Naive thymus-derived CD4-positive, alpha-beta T cell (primary cell): ENCODE measurements at regions not wholly inside any gene's neighbourhood (a gene's known extent, or its start where the extent isn't known, plus 50 kb on each side); places are given as distances from the start of the nearest gene placed in this dataset.
A peak's percentile ranks its signal among the peaks of the same experiment; 100 is the strongest.

Experiments used
- ATAC-seq: fragments of 150-1000 bp; cut with Tn5 transposase; 2 replicates; pipeline ENCODE4 v1.10.0; 2021; ENCODE audit warnings: mild to moderate bottlenecking, moderate library complexity
- CTCF ChIA-PET: fragments of 350-600 bp; sonication (Branson Sonifier 250); formaldehyde crosslinking; loops from one replicate; lab custom pipeline; 2021; ENCODE audit warnings: antibody characterized with exemption; lab: Charles Lee
- POLR2A ChIA-PET: fragments of 350-600 bp; sonication (Branson Sonifier 250); formaldehyde crosslinking; loops from one replicate; lab custom pipeline; 2021; ENCODE audit warnings: antibody characterized with exemption, inconsistent platforms; lab: Charles Lee
- DNase-seq, 9 donors: peaks; one replicate each; pipeline versions ENCODE4 v3.0.0 to v3.0.0-alpha.2; 2020 to 2022; ENCODE audit warnings: mixed read lengths in 1 of 9
- H3K27ac ChIP-seq: one replicate; pipeline ENCODE4 v1.7.0; 2013; ENCODE audit warnings: mild to moderate bottlenecking, low read depth, low read length, moderate library complexity
- H3K27me3 ChIP-seq, 2 donors: one replicate each; pipeline ENCODE4 v1.7.0; 2013; ENCODE audit warnings: low read length in 2 of 2, mild to moderate bottlenecking in 2 of 2, moderate library complexity in 2 of 2; ENCODE audit not compliant: control insufficient read depth in 2 of 2, insufficient read depth in 2 of 2
- H3K36me3 ChIP-seq, 3 experiments: 1 replicate in 2 of 3; 2 replicates in 1 of 3; pipeline ENCODE4 v1.7.0; 2013; ENCODE audit warnings: low read length in 3 of 3, mild to moderate bottlenecking in 3 of 3, moderate library complexity in 1 of 3; ENCODE audit not compliant: insufficient read depth in 3 of 3, control insufficient read depth in 2 of 3
- H3K4me1 ChIP-seq, 2 donors: one replicate each; pipeline ENCODE4 v1.7.0; 2013; ENCODE audit warnings: low read length in 2 of 2, mild to moderate bottlenecking in 2 of 2, moderate library complexity in 1 of 2; ENCODE audit not compliant: control insufficient read depth in 2 of 2, insufficient read depth in 2 of 2
- H3K4me3 ChIP-seq: 2 replicates; pipeline ENCODE4 v1.7.0; 2013; ENCODE audit warnings: mild to moderate bottlenecking, low read length
- H3K9me3 ChIP-seq, 3 experiments: 1 replicate in 2 of 3; 2 replicates in 1 of 3; pipeline ENCODE4 v1.7.0; 2013; ENCODE audit warnings: low read length in 3 of 3; ENCODE audit not compliant: control insufficient read depth in 2 of 3
- H3K27ac Mint-ChIP-seq, 9 donors: one replicate each; pipeline ENCODE4 v1.8.0; 2020 to 2022; ENCODE audit warnings: mixed read lengths in 9 of 9, mild to moderate bottlenecking in 8 of 9, moderate library complexity in 5 of 9, inconsistent platforms in 2 of 9
- H3K27me3 Mint-ChIP-seq, 5 donors: one replicate each; pipeline ENCODE4 v1.8.0; 2021 to 2022; ENCODE audit warnings: mixed read lengths in 5 of 5, mild to moderate bottlenecking in 1 of 5
- H3K36me3 Mint-ChIP-seq, 5 donors: one replicate each; pipeline ENCODE4 v1.8.0; 2020 to 2022; ENCODE audit warnings: mixed read lengths in 5 of 5, mild to moderate bottlenecking in 3 of 5, inconsistent platforms in 1 of 5
- H3K4me1 Mint-ChIP-seq, 7 donors: one replicate each; pipeline ENCODE4 v1.8.0; 2020 to 2022; ENCODE audit warnings: mixed read lengths in 7 of 7, mild to moderate bottlenecking in 3 of 7, inconsistent platforms in 1 of 7
- H3K4me3 Mint-ChIP-seq, 10 donors: one replicate each; pipeline ENCODE4 v1.8.0; 2020 to 2022; ENCODE audit warnings: mild to moderate bottlenecking in 10 of 10, mixed read lengths in 10 of 10, moderate library complexity in 6 of 10, inconsistent platforms in 2 of 10
- H3K9me3 Mint-ChIP-seq, 11 donors: one replicate each; pipeline ENCODE4 v1.8.0; 2020 to 2022; ENCODE audit warnings: mixed read lengths in 11 of 11, mild to moderate bottlenecking in 4 of 11, inconsistent platforms in 1 of 11, moderate library complexity in 1 of 11
- intact Hi-C, 2 donors: fragments of 100-400 bp; cut with micrococcal nuclease; formaldehyde crosslinking; loops; one replicate each; pipeline ENCODE4 v1.15.1; 2023

DNA sequence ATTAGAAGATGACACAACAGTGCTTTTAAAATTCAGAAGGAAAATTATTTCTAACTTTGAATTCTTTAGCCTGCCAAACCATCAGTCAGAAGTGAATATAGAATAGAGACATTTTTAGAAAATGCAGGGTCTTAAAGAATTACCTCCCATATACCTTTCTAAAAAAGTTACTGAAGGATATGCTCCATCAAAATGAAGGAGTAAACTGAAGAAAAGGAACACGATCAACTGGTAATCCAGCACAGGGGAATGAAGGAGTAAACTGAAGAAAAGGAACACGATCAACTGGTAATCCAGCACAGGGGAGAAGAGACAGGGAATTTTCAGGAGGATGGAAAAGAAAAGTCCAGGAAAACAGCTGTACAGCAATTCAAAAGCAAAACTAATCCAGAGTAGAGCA is 75.4 kb upstream of the LDLRAD3 start:
- no peaks in the 10 kb centered on the region for H3K4me1 ChIP-seq
- POLR2A ChIA-PET: no interaction called here
- intact Hi-C loops: no loop called here

DNA sequence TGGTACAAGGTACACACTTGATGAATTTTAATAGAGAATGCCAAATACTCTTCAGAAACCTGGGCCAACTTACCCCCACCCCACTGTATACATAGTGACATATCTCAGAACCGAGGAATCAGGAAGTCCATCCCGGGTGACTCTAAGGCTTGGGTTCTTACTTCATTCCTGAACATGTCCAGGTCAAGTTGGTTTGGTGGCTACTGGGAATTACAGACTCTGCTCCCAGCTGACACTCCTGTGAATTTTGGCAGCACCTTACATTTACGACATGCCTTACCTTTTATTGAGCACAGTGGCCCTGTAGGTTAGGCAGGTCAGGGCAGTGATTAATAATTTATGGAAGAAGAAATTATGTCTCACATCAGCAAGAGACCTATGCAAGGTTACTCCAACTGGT is 70.1 kb upstream of the LDLRAD3 start:
- peaks cover 0 to 8% (median 0%) of the 10 kb centered on the region in 3 experiments for H3K9me3 ChIP-seq
- no peak overlapping the region for H3K4me3 ChIP-seq
- H3K27ac Mint-ChIP-seq: no peak overlapping the region
- no peaks in the 10 kb centered on the region for H3K27me3 ChIP-seq
- peaks cover 0 to under 1% (median 0%) of the 10 kb centered on the region in 5 donors for H3K36me3 Mint-ChIP-seq
- no peaks in the 10 kb centered on the region for H3K4me1 ChIP-seq
- H3K36me3 ChIP-seq: no peaks in the 10 kb centered on the region
- POLR2A ChIA-PET: no interaction called here
- intact Hi-C loops: no loop called here
- H3K4me1 Mint-ChIP-seq: no peaks in the 10 kb centered on the region
- CTCF ChIA-PET: no interaction called here
- H3K4me3 Mint-ChIP-seq: no peak overlapping the region
- H3K27ac ChIP-seq: no peak overlapping the region
- peaks cover 0 to 22% (median 7%) of the 10 kb centered on the region in 11 donors for H3K9me3 Mint-ChIP-seq
- no peak for DNase-seq
- peaks cover 2 to 21% (median 17%) of the 10 kb centered on the region in 5 donors for H3K27me3 Mint-ChIP-seq
- ATAC-seq: no peak

More for the DNA sequence above, 75.4 kb upstream of the LDLRAD3 start:
- Histone ChIP-seq H3K4me3 (no peak overlapping the region), H3K36me3 (no peaks in the 10 kb centered on the region), H3K27ac (no peak overlapping the region), H3K9me3 (peaks cover 0 to 15% (median 0%) of the 10 kb centered on the region in 3 experiments), H3K27me3 (no peaks in the 10 kb centered on the region)
- ATAC-seq: no peak
- Mint-ChIP-seq H3K27ac (no peak overlapping the region), H3K27me3 (peaks cover 0 to 12% (median 5%) of the 10 kb centered on the region in 5 donors), H3K9me3 (peaks cover 9 to 49% (median 22%) of the 10 kb centered on the region in 11 donors), H3K4me1 (peaks cover 0 to 1% (median 0%) of the 10 kb centered on the region in 7 donors), H3K36me3 (peaks cover 0 to 14% (median 0%) of the 10 kb centered on the region in 5 donors), H3K4me3 (no peak overlapping the region)
- CTCF ChIA-PET: no interaction called here
- no peak for DNase-seq

DNA sequence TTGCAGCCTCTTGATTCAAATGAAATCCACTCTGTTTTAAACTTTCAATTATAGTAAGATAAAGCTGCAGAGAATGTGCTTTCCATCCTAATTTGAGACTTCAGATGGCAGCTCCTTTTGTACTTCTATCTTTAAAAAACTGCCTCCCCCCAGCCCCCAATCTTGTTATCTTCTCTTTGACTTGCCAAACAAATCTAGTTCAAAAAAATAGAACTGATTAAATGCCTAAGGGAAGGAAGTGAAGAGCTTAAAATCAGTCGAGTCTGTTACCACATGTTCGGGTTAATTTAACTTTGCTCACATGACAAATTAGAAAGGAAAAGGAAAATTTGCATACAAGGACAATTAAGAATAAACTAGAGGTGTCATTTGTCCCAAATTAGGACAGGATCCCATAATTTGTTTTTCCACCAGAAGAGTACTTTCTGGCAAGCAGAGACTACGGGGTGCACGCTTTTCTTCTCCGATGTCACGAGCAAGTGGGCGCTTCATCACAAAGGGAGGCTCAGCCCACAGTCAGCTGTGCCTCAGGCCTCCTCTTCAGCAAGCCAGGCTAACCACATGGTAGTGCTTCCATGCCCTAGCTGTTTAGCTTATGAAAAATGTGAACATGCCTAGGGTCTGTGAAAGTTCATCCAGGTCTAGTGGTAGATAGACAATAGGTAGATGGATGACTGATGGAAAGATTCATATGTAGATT is 69.0 kb upstream of the LDLRAD3 start:
- ChIA-PET CTCF (no interaction called here), POLR2A (no interaction called here)
- no peak overlapping the region for H3K27ac ChIP-seq
- Mint-ChIP-seq H3K36me3 (no peaks in the 10 kb centered on the region), H3K4me3 (no peak overlapping the region), H3K27me3 (peaks cover 3 to 24% (median 19%) of the 10 kb centered on the region in 5 donors), H3K9me3 (peaks cover 0 to 11% (median 2%) of the 10 kb centered on the region in 11 donors), H3K27ac (no peak overlapping the region), H3K4me1 (no peaks in the 10 kb centered on the region)
- H3K9me3 ChIP-seq: no peaks in the 10 kb centered on the region
- H3K27me3 ChIP-seq: no peaks in the 10 kb centered on the region
- DNase-seq (no peak), ATAC-seq (no peak)
- no peaks in the 10 kb centered on the region for H3K4me1 ChIP-seq
- intact Hi-C loops: no loop called here
- H3K4me3 ChIP-seq: no peak overlapping the region
- no peaks in the 10 kb centered on the region for H3K36me3 ChIP-seq

DNA sequence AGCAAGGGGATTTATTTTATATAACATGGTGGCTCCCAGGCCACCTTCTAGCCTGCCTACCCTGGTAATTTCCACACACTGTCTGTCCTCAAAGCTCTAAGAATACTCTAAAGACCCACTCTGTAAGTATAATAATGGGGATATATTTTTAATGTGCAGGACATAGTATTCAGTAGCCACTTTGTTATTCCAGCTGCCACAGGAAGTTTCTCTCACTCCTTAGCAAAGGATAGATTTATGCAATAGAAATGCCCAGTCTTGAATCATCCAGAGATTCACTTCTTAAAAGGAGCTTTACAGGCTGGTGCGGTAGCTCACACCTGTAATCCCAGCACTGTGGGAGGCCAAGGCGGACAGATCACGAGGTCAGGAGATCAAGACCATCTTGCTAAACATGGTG is 68.4 kb upstream of the LDLRAD3 start:
- H3K9me3 ChIP-seq: no peaks in the 10 kb centered on the region
- Mint-ChIP-seq H3K4me3 (no peak overlapping the region), H3K36me3 (no peaks in the 10 kb centered on the region), H3K27me3 (peaks cover 3 to 30% (median 19%) of the 10 kb centered on the region in 5 donors), H3K27ac (no peak overlapping the region), H3K9me3 (peaks cover 0 to 10% (median 2%) of the 10 kb centered on the region in 11 donors), H3K4me1 (no peaks in the 10 kb centered on the region)
- intact Hi-C loops: no loop called here
- H3K4me3 ChIP-seq: no peak overlapping the region
- DNase-seq: no peak
- no peaks in the 10 kb centered on the region for H3K4me1 ChIP-seq
- ChIA-PET POLR2A (no interaction called here), CTCF (no interaction called here)
- H3K36me3 ChIP-seq: no peaks in the 10 kb centered on the region
- no peaks in the 10 kb centered on the region for H3K27me3 ChIP-seq
- ATAC-seq: no peak
- H3K27ac ChIP-seq: no peak overlapping the region

DNA sequence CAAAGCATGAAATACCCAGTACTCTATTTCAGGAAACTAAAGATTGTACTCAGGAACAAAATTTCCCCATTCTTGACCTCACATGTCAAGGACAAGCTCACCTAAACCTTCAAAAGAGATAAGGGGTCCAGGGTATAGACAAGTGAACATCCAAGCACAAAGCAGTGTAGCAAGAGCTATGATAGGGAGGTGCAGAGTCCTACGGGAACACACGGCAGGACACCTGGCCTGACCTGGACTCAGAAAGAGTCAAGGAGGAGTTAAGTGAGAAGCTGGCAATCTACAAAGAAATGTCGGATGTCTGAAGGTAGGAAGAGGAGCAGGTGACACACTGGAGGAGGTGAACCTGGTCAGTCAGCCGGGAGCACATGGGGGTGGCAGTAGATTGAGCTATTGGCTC is 67.1 kb upstream of the LDLRAD3 start:
- Histone ChIP-seq H3K9me3 (no peaks in the 10 kb centered on the region), H3K4me1 (no peaks in the 10 kb centered on the region), H3K27me3 (no peaks in the 10 kb centered on the region), H3K4me3 (no peak overlapping the region), H3K36me3 (no peaks in the 10 kb centered on the region), H3K27ac (no peak overlapping the region)
- DNase-seq (no peak), ATAC-seq (no peak)
- ChIA-PET POLR2A (no interaction called here), CTCF (no interaction called here)
- Mint-ChIP-seq H3K4me1 (no peaks in the 10 kb centered on the region), H3K27me3 (peaks cover 3 to 40% (median 19%) of the 10 kb centered on the region in 5 donors), H3K4me3 (no peak overlapping the region), H3K36me3 (no peaks in the 10 kb centered on the region), H3K9me3 (peaks cover 0 to 4% (median 0%) of the 10 kb centered on the region in 11 donors), H3K27ac (peak overlapping the region in 1 of 9 donors; percentile 33)
- intact Hi-C loops: no loop called here

DNA sequence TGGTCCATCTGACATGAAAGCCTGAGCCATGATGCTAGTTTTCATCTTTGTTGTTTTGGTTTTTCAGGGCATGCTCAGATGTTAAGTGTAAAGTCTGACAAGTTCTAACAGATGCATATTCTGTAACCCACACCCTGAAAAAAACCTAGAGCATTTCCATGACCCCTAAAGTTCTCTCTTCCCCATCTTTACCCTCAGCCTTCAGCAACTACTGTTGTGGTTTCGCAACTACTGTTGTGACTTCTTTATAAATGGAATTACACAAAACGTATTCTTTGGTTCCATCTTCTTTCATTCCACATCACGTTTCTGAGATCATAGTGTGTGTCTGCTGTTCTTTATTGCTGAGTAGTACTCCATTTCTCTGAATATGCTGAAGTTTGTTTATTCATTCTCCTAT is 65.1 kb upstream of the LDLRAD3 start:
- intact Hi-C loops: no loop called here
- DNase-seq (no peak), ATAC-seq (no peak)
- Mint-ChIP-seq H3K27me3 (peaks cover 7 to 40% (median 19%) of the 10 kb centered on the region in 5 donors), H3K36me3 (no peaks in the 10 kb centered on the region), H3K4me1 (no peaks in the 10 kb centered on the region), H3K9me3 (peaks cover 0 to 4% (median 0%) of the 10 kb centered on the region in 11 donors), H3K27ac (no peak overlapping the region), H3K4me3 (no peak overlapping the region)
- no peaks in the 10 kb centered on the region for H3K36me3 ChIP-seq
- no peaks in the 10 kb centered on the region for H3K4me1 ChIP-seq
- H3K27ac ChIP-seq: no peak overlapping the region
- ChIA-PET POLR2A (no interaction called here), CTCF (no interaction called here)
- H3K9me3 ChIP-seq: no peaks in the 10 kb centered on the region
- no peaks in the 10 kb centered on the region for H3K27me3 ChIP-seq
- H3K4me3 ChIP-seq: no peak overlapping the region

DNA sequence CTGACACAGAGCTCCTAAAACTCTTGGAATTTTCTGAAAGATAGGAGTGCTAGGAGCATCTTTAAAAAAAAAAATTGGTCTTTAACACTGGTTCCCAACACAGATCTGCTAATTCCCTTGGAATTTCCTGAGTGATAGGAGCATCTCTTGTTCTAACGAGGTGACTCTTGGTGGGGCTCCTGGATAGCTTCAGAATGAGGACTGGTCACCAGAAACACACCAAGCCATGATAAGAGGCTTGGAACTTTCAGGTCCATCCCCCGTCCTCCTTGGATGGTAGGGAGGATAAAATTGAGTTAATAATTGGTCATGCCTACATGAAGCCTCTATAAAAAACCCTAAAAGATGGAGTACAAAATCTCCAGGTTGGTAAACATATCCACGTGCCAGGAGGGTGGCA is 64.5 kb upstream of the LDLRAD3 start:
- H3K27ac Mint-ChIP-seq: no peak overlapping the region
- CTCF ChIA-PET: no interaction called here

More for the DNA sequence above, 64.5 kb upstream of the LDLRAD3 start:
- POLR2A ChIA-PET: no interaction called here
- Mint-ChIP-seq H3K4me1 (no peaks in the 10 kb centered on the region), H3K4me3 (no peak overlapping the region), H3K9me3 (peaks cover 0 to 4% (median 0%) of the 10 kb centered on the region in 11 donors), H3K27me3 (peaks cover 7 to 44% (median 21%) of the 10 kb centered on the region in 5 donors), H3K36me3 (no peaks in the 10 kb centered on the region)
- no peak overlapping the region for H3K4me3 ChIP-seq
- no peaks in the 10 kb centered on the region for H3K27me3 ChIP-seq
- no peaks in the 10 kb centered on the region for H3K9me3 ChIP-seq
- H3K36me3 ChIP-seq: no peaks in the 10 kb centered on the region
- DNase-seq: no peak
- H3K4me1 ChIP-seq: no peaks in the 10 kb centered on the region
- no peak overlapping the region for H3K27ac ChIP-seq
- intact Hi-C loops: no loop called here
- ATAC-seq: no peak
